HG03060 (cell line): ENCODE measurements at regions not wholly inside any gene's neighbourhood (a gene's known extent, or its start where the extent isn't known, plus 50 kb on each side); places are given as distances from the start of the nearest gene placed in this dataset.
"Not testable (repeated sequence)": the region's sequence is repeated elsewhere in the genome, so short reads cannot be mapped to it uniquely, and the experiment has no call there.

ENCODE experiments used
- ATAC-seq: cut with Tn5 transposase; IDR thresholded peaks from one replicate; pipeline ENCODE4 v1.9.1; 2021; ENCODE audit warnings: low read depth, moderate number of reproducible peaks; ENCODE audit not compliant: unreplicated experiment

DNA sequence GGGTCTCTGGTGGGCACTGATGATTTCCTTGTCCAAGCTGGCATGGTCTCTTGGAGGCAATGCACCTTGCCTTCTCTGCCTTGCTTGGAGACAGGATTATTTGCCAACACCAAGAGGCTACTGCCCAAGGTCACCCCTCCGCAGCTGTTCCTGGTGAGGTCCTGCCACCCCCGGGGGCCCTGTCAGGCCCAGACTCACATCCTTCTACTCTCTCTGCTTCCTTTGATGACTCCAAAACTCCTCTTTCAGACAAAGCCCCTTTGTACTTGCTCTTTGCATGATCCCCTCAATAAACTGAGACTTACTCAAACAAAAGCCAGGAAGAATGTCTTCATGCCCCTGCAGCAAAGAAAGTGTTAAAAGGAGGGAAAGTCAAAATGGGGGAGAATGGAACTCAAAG, 137.7 kb downstream of the MEX3B start:
- ATAC-seq = no peak

GRCh38 chr15:81907521-81907920, 138.3 kb downstream of the MEX3B start:
- no peak for ATAC-seq

- ATAC-seq = no peak
Observed at GRCh38 chr15:81905889-81906288, 139.9 kb downstream of the MEX3B start.

GRCh38 chr15:81901319-81901718, 144.5 kb downstream of the MEX3B start:
- no peak for ATAC-seq

- no peak for ATAC-seq
Observed at GRCh38 chr15:81899730-81900129, 146.1 kb downstream of the MEX3B start.

GRCh38 chr15:81899024-81899423, 146.8 kb downstream of the MEX3B start:
- no peak for ATAC-seq

- ATAC-seq = no peak
Observed at GRCh38 chr15:81897057-81897677, 148.7 kb downstream of the MEX3B start.

- no peak for ATAC-seq
Observed at GRCh38 chr15:81896356-81896755, 149.5 kb downstream of the MEX3B start.

DNA sequence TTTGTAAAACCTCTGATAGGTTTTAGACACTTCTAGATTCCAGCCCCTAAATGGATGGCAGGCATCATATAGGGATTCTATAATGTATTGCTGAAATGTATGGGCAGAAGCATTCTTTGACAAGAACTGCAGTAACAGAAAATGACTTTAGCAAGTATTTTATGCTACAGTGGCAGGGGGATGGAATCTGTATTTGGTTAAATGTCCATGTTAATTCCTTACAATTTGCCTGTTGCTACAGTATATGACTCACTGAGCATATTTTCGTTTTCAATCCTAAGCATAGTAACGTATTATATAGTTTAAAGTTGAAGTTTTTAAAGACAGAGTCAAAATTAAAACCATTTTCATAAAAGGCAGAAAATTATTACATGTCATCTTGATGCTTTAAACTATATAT, 150.1 kb downstream of the MEX3B start:
- ATAC-seq = no peak

DNA sequence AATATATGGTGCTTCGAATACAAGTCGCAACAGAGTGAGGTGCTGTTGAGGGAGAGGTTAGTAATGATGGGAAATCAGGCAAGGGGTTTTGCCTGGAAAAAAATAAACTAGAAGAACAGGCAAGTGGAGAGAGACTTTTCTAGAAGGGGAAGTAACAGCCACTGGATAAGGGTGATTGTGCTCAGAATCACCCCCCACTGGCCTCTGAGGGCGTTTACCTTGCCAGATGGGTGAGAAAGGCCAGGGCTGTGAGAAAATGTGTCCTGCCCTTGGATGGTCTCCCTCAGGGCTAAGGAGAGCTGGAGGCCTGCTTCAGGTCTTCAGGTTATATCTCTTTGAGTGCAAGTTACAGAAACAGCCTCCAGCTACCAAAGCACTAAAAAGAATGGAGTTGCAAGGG, 151.8 kb downstream of the MEX3B start:
- ATAC-seq = no peak

GRCh38 chr15:81893182-81893835, 152.5 kb downstream of the MEX3B start:
- ATAC-seq = no peak

GRCh38 chr15:81890496-81890895, 155.3 kb downstream of the MEX3B start:
- no peak for ATAC-seq

GRCh38 chr15:81889485-81889881, 156.3 kb downstream of the MEX3B start:
- ATAC-seq = no peak

- no peak for ATAC-seq
Observed at GRCh38 chr15:81888748-81889484, 156.9 kb downstream of the MEX3B start.

- no peak for ATAC-seq
Observed at GRCh38 chr15:81887912-81888311, 157.9 kb downstream of the MEX3B start.

GRCh38 chr15:81887188-81887587, 158.6 kb downstream of the MEX3B start:
- ATAC-seq = not testable (repeated sequence)

- no peak for ATAC-seq
Observed at GRCh38 chr15:81886591-81886990, 159.2 kb downstream of the MEX3B start.

DNA sequence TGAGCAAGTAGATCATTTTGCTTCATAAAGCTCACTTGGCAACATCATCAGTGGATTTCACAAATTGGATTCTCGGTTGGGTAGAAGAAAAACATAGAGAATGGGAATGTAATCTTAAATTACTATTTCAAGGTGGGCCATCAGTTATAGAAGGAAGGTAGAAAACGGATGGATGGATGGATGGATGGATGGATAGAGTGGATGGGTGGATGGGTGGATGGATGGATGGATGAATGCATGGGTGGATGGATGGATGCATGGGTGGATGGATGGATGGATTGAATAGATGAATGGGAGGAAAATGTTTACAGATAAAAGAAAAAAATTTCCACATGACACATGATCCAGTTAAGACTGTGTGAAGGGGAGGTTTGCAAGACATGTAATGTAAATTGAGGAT, 159.7 kb downstream of the MEX3B start:
- no peak for ATAC-seq

DNA sequence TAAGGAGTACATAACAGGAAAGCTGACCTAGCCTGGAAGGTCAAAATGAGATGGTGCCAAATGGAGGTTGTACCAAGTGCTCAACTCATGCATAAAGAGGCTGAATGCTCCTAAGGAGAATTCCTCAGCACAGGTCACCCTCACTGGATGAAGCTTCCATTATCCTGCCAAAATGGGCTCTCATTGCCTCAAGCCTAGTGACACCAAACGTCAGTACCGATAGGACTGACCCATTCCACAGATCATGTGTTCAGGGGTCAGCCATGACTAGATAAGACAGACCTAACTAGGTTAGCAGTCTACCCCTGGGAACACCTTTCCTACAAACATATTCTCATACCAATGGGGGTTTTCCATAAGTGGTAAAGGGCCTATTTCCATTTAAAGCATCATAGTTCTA, 160.7 kb downstream of the MEX3B start:
- ATAC-seq = no peak

DNA sequence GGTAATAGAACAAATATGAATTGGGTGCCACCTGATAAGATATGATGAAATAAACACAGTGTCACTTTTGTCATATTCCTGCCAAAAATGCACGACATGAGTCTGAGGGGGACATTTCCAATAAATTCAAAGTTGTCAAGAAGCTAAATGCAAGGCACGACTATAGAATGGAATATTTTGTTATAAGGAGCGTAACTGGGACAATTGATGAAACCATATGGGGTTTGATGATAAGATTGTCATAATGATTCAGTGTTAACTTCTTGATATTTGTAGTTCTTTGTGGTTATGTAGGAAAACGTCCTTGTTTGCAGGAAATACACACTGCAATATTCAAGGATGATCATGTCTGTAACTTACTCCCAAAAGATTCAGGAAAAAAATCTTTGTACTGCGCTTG, 163.3 kb downstream of the MEX3B start:
- no peak for ATAC-seq

DNA sequence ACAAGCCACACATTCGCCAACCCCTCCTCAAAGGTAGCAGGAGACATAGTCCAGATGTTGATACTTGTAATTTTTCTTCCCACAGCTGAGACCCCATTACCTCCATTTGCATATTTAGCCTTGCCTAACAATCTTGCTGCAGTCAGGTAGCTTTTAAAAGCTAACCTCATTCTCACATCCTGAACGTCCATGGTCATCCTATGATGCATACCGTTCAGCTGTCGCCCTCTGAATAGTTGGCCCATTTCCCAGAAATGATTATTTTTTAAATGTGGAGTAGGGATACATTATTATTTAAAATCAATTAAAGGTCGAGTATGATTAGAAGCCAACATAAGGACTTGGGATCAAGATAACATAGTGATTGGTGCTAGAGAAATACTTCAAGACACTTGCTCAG, 165.0 kb downstream of the MEX3B start:
- no peak for ATAC-seq

DNA sequence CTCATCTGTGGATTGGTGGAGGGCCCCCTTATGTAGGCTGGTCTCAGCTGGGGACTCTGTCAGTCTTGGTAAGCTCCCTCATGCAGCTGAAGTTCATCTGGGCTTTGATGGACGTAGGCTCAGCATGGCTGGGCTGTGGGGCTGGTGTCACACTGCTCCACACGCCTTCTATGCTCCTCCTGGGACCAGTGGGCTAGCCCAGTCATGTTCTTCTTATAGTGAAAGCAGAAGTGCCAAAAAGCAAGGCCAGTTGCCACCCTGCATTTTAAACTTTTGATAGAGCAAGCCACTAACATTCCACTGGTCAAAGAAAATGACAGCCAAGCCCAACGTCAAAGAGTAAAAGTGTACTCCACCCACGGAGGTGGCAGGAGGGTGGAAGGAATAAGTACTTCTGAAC, 165.5 kb downstream of the MEX3B start:
- no peak for ATAC-seq
